Glutamatergic neuron (in vitro differentiated cells): ENCODE measurements at regions not wholly inside any gene's neighbourhood (a gene's known extent, or its start where the extent isn't known, plus 50 kb on each side); places are given as distances from the start of the nearest gene placed in this dataset.

ENCODE experiments used
- DNase-seq: peaks from one replicate; pipeline ENCODE4 v3.0.0; 2022
- H3K27ac Mint-ChIP-seq: one replicate; pipeline ENCODE4 v1.8.0; 2020; ENCODE audit warnings: mild to moderate bottlenecking, mixed read lengths, inconsistent platforms; ENCODE audit not compliant: unreplicated experiment
- H3K27me3 Mint-ChIP-seq: one replicate; pipeline ENCODE4 v1.8.0; 2020; ENCODE audit warnings: mild to moderate bottlenecking, moderate library complexity, mixed read lengths, inconsistent platforms; ENCODE audit not compliant: unreplicated experiment
- H3K36me3 Mint-ChIP-seq: one replicate; pipeline ENCODE4 v1.8.0; 2020; ENCODE audit warnings: mild to moderate bottlenecking, mixed read lengths, inconsistent platforms; ENCODE audit not compliant: unreplicated experiment
- H3K4me1 Mint-ChIP-seq: one replicate; pipeline ENCODE4 v1.8.0; 2020; ENCODE audit warnings: mild to moderate bottlenecking, low read depth, mixed read lengths, inconsistent platforms; ENCODE audit not compliant: unreplicated experiment
- H3K4me3 Mint-ChIP-seq: one replicate; pipeline ENCODE4 v1.8.0; 2020; ENCODE audit warnings: mild to moderate bottlenecking, mixed read lengths, inconsistent platforms; ENCODE audit not compliant: unreplicated experiment
- H3K9me3 Mint-ChIP-seq: one replicate; pipeline ENCODE4 v1.8.0; 2020; ENCODE audit warnings: mild to moderate bottlenecking, moderate library complexity, mixed read lengths, inconsistent platforms; ENCODE audit not compliant: unreplicated experiment
- TF ChIP-seq, protein P1 (sequence below): fragments of 200-600 bp; sonication (generic); IDR thresholded peaks from one replicate; pipeline ENCODE4 v1.5.0; 2021; ENCODE audit not compliant: partially characterized antibody, unreplicated experiment

GRCh38 chr7:46369933-46370654 lies 449.0 kb upstream of the IGFBP3 start:
- no peaks in the 10 kb centered on the region for H3K27me3 Mint-ChIP-seq

DNA sequence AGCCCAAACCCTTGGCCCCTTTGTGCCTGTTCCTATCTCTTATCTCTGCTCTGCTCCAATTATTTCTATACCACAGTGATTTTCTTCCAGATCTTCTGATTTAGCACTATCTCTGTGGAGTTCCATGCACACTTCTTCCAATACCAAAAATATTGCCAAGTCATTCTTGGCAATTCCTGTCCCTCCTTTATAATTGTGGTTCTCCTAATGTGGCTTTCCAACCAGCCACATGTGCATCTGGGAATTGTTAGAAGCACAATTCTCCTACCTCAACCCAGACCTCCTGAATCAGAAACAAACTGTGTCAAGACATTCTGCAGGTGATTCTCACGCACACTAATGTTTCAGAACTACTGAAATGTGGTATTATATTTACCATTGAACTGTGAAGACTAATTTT lies 447.8 kb upstream of the IGFBP3 start:
- no peaks in the 10 kb centered on the region for H3K9me3 Mint-ChIP-seq
- H3K27ac Mint-ChIP-seq: no peak overlapping the region
- DNase-seq: no peak
- H3K4me1 Mint-ChIP-seq: no peaks in the 10 kb centered on the region
- no peak overlapping the region for H3K4me3 Mint-ChIP-seq
- TF ChIP-seq, protein P1, sequence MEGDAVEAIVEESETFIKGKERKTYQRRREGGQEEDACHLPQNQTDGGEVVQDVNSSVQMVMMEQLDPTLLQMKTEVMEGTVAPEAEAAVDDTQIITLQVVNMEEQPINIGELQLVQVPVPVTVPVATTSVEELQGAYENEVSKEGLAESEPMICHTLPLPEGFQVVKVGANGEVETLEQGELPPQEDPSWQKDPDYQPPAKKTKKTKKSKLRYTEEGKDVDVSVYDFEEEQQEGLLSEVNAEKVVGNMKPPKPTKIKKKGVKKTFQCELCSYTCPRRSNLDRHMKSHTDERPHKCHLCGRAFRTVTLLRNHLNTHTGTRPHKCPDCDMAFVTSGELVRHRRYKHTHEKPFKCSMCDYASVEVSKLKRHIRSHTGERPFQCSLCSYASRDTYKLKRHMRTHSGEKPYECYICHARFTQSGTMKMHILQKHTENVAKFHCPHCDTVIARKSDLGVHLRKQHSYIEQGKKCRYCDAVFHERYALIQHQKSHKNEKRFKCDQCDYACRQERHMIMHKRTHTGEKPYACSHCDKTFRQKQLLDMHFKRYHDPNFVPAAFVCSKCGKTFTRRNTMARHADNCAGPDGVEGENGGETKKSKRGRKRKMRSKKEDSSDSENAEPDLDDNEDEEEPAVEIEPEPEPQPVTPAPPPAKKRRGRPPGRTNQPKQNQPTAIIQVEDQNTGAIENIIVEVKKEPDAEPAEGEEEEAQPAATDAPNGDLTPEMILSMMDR: no peak
- no peaks in the 10 kb centered on the region for H3K27me3 Mint-ChIP-seq
- H3K36me3 Mint-ChIP-seq: no peaks in the 10 kb centered on the region

More at GRCh38 chr7:46369933-46370654, 449.0 kb upstream of the IGFBP3 start:
- no peak for DNase-seq
- Mint-ChIP-seq H3K4me3 (no peak overlapping the region), H3K27ac (no peak overlapping the region), H3K9me3 (no peaks in the 10 kb centered on the region), H3K4me1 (no peaks in the 10 kb centered on the region), H3K36me3 (no peaks in the 10 kb centered on the region)
- TF ChIP-seq, protein P1: no peak

DNA sequence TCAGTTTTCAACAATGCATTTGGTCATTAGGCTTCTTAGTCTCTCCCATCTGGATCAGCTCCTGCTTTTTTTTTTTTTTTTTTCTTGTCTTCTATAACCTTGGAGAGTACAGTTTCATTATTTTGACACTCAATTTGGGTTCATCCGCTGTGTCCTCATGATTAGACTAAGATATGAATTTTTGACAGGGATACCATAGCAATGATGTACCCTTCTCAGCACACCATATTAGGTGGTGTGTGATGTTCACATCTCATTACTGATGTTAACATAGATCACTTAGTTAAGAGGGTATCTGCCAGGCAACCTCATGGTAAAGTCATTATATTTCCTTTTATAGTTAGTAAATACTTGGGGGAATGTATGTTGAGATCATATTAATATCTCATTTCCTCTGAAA lies 445.5 kb upstream of the IGFBP3 start:
- peaks cover 1% of the 10 kb centered on the region for H3K9me3 Mint-ChIP-seq
- TF ChIP-seq, protein P1: no peak
- H3K4me3 Mint-ChIP-seq: no peak overlapping the region
- H3K27me3 Mint-ChIP-seq: no peaks in the 10 kb centered on the region
- no peak overlapping the region for H3K27ac Mint-ChIP-seq
- DNase-seq: no peak
- H3K4me1 Mint-ChIP-seq: no peaks in the 10 kb centered on the region
- H3K36me3 Mint-ChIP-seq: no peaks in the 10 kb centered on the region

GRCh38 chr7:46363688-46364087 lies 442.6 kb upstream of the IGFBP3 start:
- Mint-ChIP-seq H3K27ac (no peak overlapping the region), H3K4me3 (no peak overlapping the region), H3K36me3 (no peaks in the 10 kb centered on the region), H3K9me3 (peaks cover 1% of the 10 kb centered on the region), H3K4me1 (no peaks in the 10 kb centered on the region), H3K27me3 (no peaks in the 10 kb centered on the region)
- no peak for DNase-seq
- TF ChIP-seq, protein P1: no peak

GRCh38 chr7:46360811-46361210 lies 439.7 kb upstream of the IGFBP3 start:
- no peaks in the 10 kb centered on the region for H3K4me1 Mint-ChIP-seq
- TF ChIP-seq, protein P1: no peak
- DNase-seq: no peak
- H3K27ac Mint-ChIP-seq: no peak overlapping the region
- no peak overlapping the region for H3K4me3 Mint-ChIP-seq
- H3K9me3 Mint-ChIP-seq: peaks cover 1% of the 10 kb centered on the region
- no peaks in the 10 kb centered on the region for H3K27me3 Mint-ChIP-seq
- H3K36me3 Mint-ChIP-seq: no peaks in the 10 kb centered on the region
